ENCODE measurements at regions not wholly inside any gene's neighbourhood (a gene's known extent, or its start where the extent isn't known, plus 50 kb on each side); places are given as distances from the start of the nearest gene placed in this dataset.

DNA sequence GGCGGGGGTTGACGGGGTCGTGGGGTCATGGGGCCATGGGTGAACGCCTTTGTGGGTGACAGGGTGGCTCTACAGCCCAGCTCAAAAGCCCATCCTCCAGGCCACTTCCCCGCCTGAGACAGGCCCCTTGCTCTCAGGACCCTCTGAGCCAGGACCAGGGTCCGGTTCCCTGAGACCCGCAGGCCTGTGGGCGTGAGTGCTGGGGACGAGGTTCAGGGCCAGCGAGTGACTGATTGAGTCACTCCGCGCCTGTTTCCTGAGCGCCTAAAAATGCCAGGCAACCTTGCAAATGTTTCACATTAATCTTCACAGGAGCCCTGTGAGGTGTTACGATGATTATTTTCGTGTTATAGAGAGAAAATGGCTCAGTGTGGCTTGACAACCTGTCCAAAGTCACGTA, 97.8 kb downstream of the ZNF674 start:
- H3K4me3 ChIP-seq (ENCODE audit: control insufficient read depth, low read depth, low read length), result peak overlapping the region; percentile 70
- TF ChIP-seq, protein P1, sequence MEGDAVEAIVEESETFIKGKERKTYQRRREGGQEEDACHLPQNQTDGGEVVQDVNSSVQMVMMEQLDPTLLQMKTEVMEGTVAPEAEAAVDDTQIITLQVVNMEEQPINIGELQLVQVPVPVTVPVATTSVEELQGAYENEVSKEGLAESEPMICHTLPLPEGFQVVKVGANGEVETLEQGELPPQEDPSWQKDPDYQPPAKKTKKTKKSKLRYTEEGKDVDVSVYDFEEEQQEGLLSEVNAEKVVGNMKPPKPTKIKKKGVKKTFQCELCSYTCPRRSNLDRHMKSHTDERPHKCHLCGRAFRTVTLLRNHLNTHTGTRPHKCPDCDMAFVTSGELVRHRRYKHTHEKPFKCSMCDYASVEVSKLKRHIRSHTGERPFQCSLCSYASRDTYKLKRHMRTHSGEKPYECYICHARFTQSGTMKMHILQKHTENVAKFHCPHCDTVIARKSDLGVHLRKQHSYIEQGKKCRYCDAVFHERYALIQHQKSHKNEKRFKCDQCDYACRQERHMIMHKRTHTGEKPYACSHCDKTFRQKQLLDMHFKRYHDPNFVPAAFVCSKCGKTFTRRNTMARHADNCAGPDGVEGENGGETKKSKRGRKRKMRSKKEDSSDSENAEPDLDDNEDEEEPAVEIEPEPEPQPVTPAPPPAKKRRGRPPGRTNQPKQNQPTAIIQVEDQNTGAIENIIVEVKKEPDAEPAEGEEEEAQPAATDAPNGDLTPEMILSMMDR (conservative IDR thresholded peaks at IDR 0.05; ENCODE audit: control insufficient read depth, insufficient read depth, low read depth, low read length), result no peak
- DNase-seq (ENCODE audit: low read depth), result peak; percentile 18

- peak; percentile 76 for DNase-seq (ENCODE audit: low read depth)
- peak overlapping the region; percentile 70 for H3K4me3 ChIP-seq (ENCODE audit: control insufficient read depth, low read depth, low read length)
- TF ChIP-seq, protein P1 (conservative IDR thresholded peaks at IDR 0.05; ENCODE audit: control insufficient read depth, insufficient read depth, low read depth, low read length), result no peak
These were observed 98.4 kb downstream of the ZNF674 start for GRCh38 chrX:46446727-46447378.

GRCh38 chrX:46444011-46444410, 101.2 kb downstream of the ZNF674 start:
- peak; percentile 89 for DNase-seq (ENCODE audit: low read depth)
- H3K4me3 ChIP-seq (ENCODE audit: control insufficient read depth, low read depth, low read length), result no peak overlapping the region
- TF ChIP-seq, protein P1 (conservative IDR thresholded peaks at IDR 0.05; ENCODE audit: control insufficient read depth, insufficient read depth, low read depth, low read length), result no peak

GRCh38 chrX:46436744-46437143, 108.5 kb downstream of the ZNF674 start:
- DNase-seq (ENCODE audit: low read depth), result no peak
- H3K4me3 ChIP-seq (ENCODE audit: control insufficient read depth, low read depth, low read length), result no peak overlapping the region
- TF ChIP-seq, protein P1 (conservative IDR thresholded peaks at IDR 0.05; ENCODE audit: control insufficient read depth, insufficient read depth, low read depth, low read length), result no peak

DNA sequence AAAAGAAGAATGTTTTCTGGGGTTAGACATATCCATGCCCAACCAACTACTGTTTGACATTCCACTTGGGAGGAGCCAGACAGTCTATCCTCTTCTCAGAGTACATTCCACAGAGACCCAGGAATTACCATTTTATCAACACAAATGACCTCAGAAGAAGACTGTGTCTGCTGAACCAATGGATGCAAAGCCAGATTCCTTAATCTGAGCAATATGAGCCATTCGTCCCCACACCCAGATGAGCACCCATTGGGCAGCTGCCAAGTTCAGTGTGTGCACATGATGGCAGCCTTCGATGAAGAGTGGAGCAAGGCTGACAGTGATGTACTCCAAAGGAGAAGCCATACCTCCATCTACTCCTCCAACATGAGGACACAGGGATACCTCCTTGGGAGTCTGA, 111.3 kb downstream of the ZNF674 start:
- H3K4me3 ChIP-seq (ENCODE audit: control insufficient read depth, low read depth, low read length), result no peak overlapping the region
- TF ChIP-seq, protein P1 (conservative IDR thresholded peaks at IDR 0.05; ENCODE audit: control insufficient read depth, insufficient read depth, low read depth, low read length), result no peak
- peak; percentile 28 for DNase-seq (ENCODE audit: low read depth)

DNA sequence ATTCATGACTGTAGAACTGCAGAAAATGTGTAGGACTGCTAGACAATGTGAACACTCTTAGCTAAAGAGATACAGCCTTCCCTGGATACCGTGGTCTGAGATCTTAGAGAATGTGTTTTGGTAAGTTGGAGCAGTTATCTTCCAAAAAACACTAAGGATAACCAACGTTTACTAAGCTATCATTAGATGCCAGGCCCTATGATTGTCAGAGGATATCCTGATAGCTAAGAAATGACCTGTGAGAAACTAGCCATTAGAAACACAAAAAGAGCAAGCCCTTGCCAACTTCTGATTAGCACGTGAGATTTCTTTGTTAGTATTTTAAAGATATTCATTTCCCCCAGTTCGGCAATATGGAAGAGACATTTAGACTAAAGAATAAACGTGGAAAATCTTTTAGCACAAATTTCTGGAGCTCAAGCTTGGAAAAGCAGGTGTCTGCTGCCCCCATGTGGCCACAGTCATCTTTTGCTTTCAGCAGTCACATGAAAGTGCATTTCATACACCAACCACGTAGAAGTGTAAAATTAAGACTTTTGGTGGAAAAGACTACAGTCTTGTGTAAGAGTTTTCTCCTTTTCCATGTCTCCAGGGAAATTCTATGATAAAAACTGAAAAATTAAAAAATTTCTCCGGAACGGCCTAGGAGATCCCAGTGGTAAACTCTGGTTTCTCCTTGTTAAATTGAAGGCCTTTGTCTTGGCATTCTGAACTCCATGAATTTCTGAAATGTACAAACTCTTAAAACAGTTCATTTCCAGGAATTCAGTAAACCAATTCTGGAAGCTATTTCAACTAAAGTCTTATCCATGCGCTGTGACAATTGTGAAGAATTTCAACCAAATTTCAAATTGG, 136.4 kb downstream of the ZNF674 start:
- no peak overlapping the region for H3K4me3 ChIP-seq (ENCODE audit: control insufficient read depth, low read depth, low read length)
- peak; percentile 81 for DNase-seq (ENCODE audit: low read depth)
- TF ChIP-seq, protein P1 (conservative IDR thresholded peaks at IDR 0.05; ENCODE audit: control insufficient read depth, insufficient read depth, low read depth, low read length), result peak; percentile 89
